ENCODE measurements at regions not wholly inside any gene's neighbourhood (a gene's known extent, or its start where the extent isn't known, plus 50 kb on each side); places are given as distances from the start of the nearest gene placed in this dataset.
"Not testable (repeated sequence)": the region's sequence is repeated elsewhere in the genome, so short reads cannot be mapped to it uniquely, and the experiment has no call there.

DNA sequence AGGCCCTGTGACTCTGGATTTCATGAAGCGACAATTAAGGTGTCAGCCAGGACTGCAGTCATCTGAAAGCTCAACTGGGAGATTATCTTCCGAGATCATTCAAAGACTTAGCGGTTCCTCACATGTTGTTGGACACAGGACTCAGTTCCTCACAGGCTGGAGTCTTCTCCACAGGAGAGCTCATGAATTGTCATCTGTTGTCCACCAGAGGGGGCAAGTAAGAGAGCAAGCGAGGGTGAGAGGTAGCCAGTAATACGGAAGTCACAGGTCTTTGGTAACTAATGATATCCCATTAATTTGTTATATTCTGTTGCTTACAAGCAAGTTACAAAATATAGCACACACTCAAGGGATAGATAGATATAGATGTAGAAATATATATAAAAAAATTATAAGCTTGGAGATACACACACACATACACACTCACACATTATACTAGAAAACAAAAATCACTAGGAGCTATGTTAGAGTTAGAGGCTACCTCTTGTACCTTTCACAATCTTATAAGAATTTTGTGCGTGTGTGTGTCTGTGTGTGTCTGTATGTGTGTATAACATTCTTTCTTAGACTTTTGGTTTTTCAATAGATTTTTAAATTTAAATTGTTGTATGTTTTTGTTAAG lies 1695.3 kb downstream of the BRINP3 start:
- Histone ChIP-seq H3K4me2 (ENCODE audit: low read depth, low read length) (no peak overlapping the region), H4K20me1 (ENCODE audit: insufficient read depth, low read length) (no peaks in the 10 kb centered on the region), H3K4me1 (ENCODE audit: low read length) (no peaks in the 10 kb centered on the region), H3K9me2 (replicated peaks; ENCODE audit: insufficient read depth, low read length) (no peaks in the 10 kb centered on the region), H3K36me3 (replicated peaks; ENCODE audit: insufficient read depth, low read length) (no peaks in the 10 kb centered on the region), H3K27me3 (replicated peaks; ENCODE audit: insufficient read depth, low read length) (no peaks in the 10 kb centered on the region), H3K27ac (ENCODE audit: low read length) (no peak overlapping the region), H2AFZ (ENCODE audit: low read length) (no peak overlapping the region; the same call in 1 of the 2 replicates), H3K9ac (ENCODE audit: low read length) (no peak overlapping the region), H3K4me3 (ENCODE audit: low read length) (no peak overlapping the region), H3F3A (ENCODE audit: insufficient read depth, low read length) (no peaks in the 10 kb centered on the region), H3K9me3 (replicated peaks; ENCODE audit: insufficient read depth, low read length) (no peaks in the 10 kb centered on the region), H3K79me2 (ENCODE audit: low read length) (no peaks in the 10 kb centered on the region)
- DNase-seq: peak; percentile 70
- no peak for TF ChIP-seq EZH2 (optimal IDR thresholded peaks at IDR 0.05; ENCODE audit: low read depth, low read length)
- TF ChIP-seq, protein P1, sequence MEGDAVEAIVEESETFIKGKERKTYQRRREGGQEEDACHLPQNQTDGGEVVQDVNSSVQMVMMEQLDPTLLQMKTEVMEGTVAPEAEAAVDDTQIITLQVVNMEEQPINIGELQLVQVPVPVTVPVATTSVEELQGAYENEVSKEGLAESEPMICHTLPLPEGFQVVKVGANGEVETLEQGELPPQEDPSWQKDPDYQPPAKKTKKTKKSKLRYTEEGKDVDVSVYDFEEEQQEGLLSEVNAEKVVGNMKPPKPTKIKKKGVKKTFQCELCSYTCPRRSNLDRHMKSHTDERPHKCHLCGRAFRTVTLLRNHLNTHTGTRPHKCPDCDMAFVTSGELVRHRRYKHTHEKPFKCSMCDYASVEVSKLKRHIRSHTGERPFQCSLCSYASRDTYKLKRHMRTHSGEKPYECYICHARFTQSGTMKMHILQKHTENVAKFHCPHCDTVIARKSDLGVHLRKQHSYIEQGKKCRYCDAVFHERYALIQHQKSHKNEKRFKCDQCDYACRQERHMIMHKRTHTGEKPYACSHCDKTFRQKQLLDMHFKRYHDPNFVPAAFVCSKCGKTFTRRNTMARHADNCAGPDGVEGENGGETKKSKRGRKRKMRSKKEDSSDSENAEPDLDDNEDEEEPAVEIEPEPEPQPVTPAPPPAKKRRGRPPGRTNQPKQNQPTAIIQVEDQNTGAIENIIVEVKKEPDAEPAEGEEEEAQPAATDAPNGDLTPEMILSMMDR (IDR thresholded peaks at IDR 0.05; ENCODE audit: low read length): peak; percentile 84

DNA sequence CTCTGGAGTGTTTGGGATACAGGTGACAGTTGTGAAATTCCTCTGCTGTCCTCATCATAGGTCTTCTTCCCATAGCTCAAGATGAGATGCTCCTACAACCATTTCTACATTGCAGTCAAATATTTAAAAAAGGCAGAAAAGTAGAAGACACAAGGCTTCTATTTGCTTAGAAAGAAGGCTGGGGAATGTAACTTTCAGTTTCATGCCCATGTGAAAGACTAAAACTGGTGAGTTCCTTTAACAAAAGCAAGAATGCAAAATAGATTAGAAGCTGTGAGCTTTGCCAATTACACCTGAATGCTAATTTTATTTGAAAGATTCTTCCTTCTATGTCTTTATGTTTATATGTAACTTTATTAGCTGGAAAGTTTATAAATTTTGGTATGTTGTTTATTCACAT lies 1682.7 kb downstream of the BRINP3 start:
- H3K9me2 ChIP-seq (replicated peaks; ENCODE audit: insufficient read depth, low read length): no peaks in the 10 kb centered on the region
- no peaks in the 10 kb centered on the region for H3K36me3 ChIP-seq (replicated peaks; ENCODE audit: insufficient read depth, low read length)
- no peaks in the 10 kb centered on the region for H3K27me3 ChIP-seq (replicated peaks; ENCODE audit: insufficient read depth, low read length)
- H3K4me3 ChIP-seq (ENCODE audit: low read length): no peak overlapping the region
- H3F3A ChIP-seq (ENCODE audit: insufficient read depth, low read length): no peaks in the 10 kb centered on the region; the same call in 1 of the 2 replicates
- no peak overlapping the region for H3K9ac ChIP-seq (ENCODE audit: low read length)
- no peaks in the 10 kb centered on the region for H3K79me2 ChIP-seq (ENCODE audit: low read length)
- no peaks in the 10 kb centered on the region for H4K20me1 ChIP-seq (ENCODE audit: insufficient read depth, low read length)
- no peak overlapping the region for H2AFZ ChIP-seq (ENCODE audit: low read length)
- no peaks in the 10 kb centered on the region for H3K9me3 ChIP-seq (replicated peaks; ENCODE audit: insufficient read depth, low read length)
- no peak overlapping the region; the same call in 1 of the 2 replicates for H3K27ac ChIP-seq (ENCODE audit: low read length)
- DNase-seq: peak; percentile 73
- peak overlapping the region; percentile 12; the same call in 1 of the 2 replicates for H3K4me2 ChIP-seq (ENCODE audit: low read depth, low read length)
- peaks cover 6% of the 10 kb centered on the region; the same call in 1 of the 2 replicates for H3K4me1 ChIP-seq (ENCODE audit: low read length)
- TF ChIP-seq, protein P1 (IDR thresholded peaks at IDR 0.05; ENCODE audit: low read length): no peak
- TF ChIP-seq EZH2 (optimal IDR thresholded peaks at IDR 0.05; ENCODE audit: low read depth, low read length) (no peak), EZH2phosphoT487 (IDR thresholded peaks at IDR 0.05; ENCODE audit: low read length) (no peak)

DNA sequence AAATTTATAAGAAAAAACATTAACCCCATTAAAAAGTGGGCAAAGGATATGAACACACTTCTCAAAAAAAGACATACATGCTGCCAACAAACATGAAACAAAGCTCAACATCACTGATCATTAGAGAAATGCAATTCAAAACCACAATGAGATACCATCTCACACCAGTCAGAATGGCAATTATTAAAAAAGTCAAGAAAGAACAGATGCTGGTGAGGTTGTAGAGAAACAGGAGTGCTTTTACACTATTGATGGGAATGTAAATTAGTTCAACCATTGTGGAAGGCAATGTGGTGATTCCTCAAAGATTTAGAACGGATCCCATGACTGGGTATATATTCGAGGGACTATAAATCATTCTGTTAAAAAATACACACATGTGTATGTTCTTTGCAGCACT lies 1665.5 kb downstream of the BRINP3 start:
- not testable (repeated sequence) for H3K36me3 ChIP-seq (replicated peaks; ENCODE audit: insufficient read depth, low read length); H2AFZ ChIP-seq (ENCODE audit: low read length); H3K4me3 ChIP-seq (ENCODE audit: low read length); H3K4me1 ChIP-seq (ENCODE audit: low read length); H3K4me2 ChIP-seq (ENCODE audit: low read depth, low read length); H3K9me3 ChIP-seq (replicated peaks; ENCODE audit: insufficient read depth, low read length); H3F3A ChIP-seq (ENCODE audit: insufficient read depth, low read length); H3K9ac ChIP-seq (ENCODE audit: low read length); H3K9me2 ChIP-seq (replicated peaks; ENCODE audit: insufficient read depth, low read length); H3K27me3 ChIP-seq (replicated peaks; ENCODE audit: insufficient read depth, low read length); H4K20me1 ChIP-seq (ENCODE audit: insufficient read depth, low read length); H3K27ac ChIP-seq (ENCODE audit: low read length); DNase-seq; H3K79me2 ChIP-seq (ENCODE audit: low read length)

DNA sequence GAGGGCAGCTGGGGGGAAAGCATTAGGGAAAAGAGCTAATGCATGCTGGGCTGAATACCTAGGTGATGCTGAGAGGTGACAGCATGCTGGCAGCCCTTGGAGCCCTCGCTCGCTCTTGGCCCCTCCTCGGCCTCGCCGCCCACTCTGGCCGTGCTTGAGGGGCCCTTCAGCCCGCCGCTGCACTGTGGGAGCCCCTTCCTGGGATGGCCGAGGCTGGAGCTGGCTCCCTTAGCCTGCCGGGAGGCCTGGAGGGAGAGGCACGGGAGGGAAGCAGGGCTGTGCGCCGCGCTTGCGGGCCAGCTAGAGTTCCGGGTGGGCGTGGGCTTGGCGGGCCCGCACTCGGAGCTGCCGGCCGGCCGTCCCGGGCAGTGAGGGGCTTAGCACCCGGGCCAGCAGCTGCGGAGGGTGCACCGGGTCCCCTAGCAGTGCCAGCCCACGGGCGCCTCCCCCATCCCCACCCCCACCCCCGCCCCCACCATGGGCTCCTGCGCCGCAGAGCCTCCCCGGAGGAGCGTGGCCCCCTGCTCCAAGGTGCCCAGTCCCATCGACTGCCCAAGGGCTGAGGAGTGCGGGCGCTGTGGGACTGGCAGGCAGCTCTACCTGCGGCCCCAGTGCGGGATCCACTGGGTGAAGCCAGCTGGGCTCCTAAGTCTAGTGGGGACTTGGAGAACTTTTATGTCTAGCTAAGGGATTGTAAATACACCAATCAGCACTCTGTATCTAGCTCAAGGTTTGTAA lies 1664.7 kb downstream of the BRINP3 start:
- H3K27ac ChIP-seq (ENCODE audit: low read length); H3K9me3 ChIP-seq (replicated peaks; ENCODE audit: insufficient read depth, low read length): not testable (repeated sequence)

More for the DNA sequence above, 1664.7 kb downstream of the BRINP3 start:
- H3K36me3 ChIP-seq (replicated peaks; ENCODE audit: insufficient read depth, low read length); H4K20me1 ChIP-seq (ENCODE audit: insufficient read depth, low read length); H3K27me3 ChIP-seq (replicated peaks; ENCODE audit: insufficient read depth, low read length); H3K4me3 ChIP-seq (ENCODE audit: low read length); H3K79me2 ChIP-seq (ENCODE audit: low read length); H3F3A ChIP-seq (ENCODE audit: insufficient read depth, low read length); H3K9ac ChIP-seq (ENCODE audit: low read length); H3K4me1 ChIP-seq (ENCODE audit: low read length); H3K9me2 ChIP-seq (replicated peaks; ENCODE audit: insufficient read depth, low read length); H2AFZ ChIP-seq (ENCODE audit: low read length); H3K4me2 ChIP-seq (ENCODE audit: low read depth, low read length); DNase-seq: not testable (repeated sequence)

Data from MM.1S (cell line).